GM12864 (cell line): ENCODE measurements at regions not wholly inside any gene's neighbourhood (a gene's known extent, or its start where the extent isn't known, plus 50 kb on each side); places are given as distances from the start of the nearest gene placed in this dataset.

Experiments
- DNase-seq: peaks from one replicate; pipeline ENCODE4 v3.0.0-alpha.2; 2011; ENCODE audit warnings: low read depth
- H3K4me3 ChIP-seq: 2 replicates; pipeline ENCODE4 v1.5.1; 2011; ENCODE audit warnings: mild to moderate bottlenecking, low read depth, low read length, control low read depth
- TF ChIP-seq, protein P1 (sequence below): IDR thresholded peaks from 2 replicates; pipeline ENCODE4 v1.5.1; 2011; ENCODE audit warnings: low read depth, mild to moderate bottlenecking, moderate library complexity, low read length, control low read depth, inconsistent platforms; ENCODE audit errors: missing control alignments

DNA sequence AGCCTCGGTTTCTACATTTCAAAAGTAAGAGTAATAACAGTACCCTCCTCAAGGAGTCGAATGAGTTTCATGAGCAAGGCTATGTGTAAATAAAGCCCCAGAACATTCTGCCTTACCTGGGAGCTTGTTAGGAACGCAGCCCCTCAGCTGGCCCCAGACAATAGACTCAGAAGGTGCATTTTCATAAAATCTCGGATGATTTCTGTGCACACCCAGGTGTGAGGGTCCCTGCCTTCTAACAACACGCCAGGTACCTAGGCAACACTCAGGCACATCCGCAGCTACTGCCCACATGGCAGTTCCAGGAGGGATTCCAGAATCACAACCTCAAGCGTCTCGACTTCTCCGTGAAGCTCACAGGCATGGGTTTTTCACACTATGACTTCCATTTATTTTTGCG lies 226.5 kb upstream of the CDH4 start:
- no peak for DNase-seq
- TF ChIP-seq, protein P1, sequence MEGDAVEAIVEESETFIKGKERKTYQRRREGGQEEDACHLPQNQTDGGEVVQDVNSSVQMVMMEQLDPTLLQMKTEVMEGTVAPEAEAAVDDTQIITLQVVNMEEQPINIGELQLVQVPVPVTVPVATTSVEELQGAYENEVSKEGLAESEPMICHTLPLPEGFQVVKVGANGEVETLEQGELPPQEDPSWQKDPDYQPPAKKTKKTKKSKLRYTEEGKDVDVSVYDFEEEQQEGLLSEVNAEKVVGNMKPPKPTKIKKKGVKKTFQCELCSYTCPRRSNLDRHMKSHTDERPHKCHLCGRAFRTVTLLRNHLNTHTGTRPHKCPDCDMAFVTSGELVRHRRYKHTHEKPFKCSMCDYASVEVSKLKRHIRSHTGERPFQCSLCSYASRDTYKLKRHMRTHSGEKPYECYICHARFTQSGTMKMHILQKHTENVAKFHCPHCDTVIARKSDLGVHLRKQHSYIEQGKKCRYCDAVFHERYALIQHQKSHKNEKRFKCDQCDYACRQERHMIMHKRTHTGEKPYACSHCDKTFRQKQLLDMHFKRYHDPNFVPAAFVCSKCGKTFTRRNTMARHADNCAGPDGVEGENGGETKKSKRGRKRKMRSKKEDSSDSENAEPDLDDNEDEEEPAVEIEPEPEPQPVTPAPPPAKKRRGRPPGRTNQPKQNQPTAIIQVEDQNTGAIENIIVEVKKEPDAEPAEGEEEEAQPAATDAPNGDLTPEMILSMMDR, result no peak
- no peak overlapping the region for H3K4me3 ChIP-seq

DNA sequence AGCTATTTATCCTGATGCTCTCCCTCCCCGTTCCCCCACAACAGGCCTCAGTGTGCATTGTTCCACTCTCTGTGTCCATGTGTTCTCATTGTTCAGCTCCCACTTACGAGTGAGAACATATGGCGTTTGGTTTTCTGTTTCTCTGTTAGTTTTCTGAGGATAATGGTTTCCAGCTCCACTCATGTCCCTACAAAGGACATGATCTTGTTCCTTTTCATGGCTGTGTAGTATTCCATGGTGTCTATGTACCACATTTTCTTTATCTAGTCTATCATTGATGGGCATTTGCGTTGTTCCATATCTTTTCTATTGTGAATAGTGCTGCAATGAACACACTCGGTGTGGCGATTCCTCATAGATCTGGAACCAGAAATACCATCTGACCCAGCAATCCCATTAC lies 225.9 kb upstream of the CDH4 start:
- no peak overlapping the region for H3K4me3 ChIP-seq
- TF ChIP-seq, protein P1, result no peak
- no peak for DNase-seq

DNA sequence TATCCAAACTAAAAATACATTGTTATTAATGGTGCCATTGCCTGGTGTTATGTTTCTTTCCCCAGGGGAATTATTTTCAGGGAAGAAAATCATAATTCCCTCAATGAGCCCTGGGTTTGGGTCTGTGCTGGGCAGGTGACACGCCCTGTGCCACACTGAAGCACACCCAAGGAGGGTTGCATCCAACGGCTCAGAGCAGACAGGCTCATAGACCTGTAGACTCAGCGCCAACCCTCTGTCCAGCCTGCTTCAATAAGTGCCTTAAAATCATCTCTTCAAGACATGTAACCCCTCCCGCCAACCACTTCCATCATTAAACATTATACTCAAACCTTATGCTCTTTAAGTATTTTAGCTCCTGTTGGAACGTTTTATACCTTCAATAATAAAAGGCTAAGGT lies 225.3 kb upstream of the CDH4 start:
- no peak overlapping the region for H3K4me3 ChIP-seq
- no peak for DNase-seq
- TF ChIP-seq, protein P1, result no peak

DNA sequence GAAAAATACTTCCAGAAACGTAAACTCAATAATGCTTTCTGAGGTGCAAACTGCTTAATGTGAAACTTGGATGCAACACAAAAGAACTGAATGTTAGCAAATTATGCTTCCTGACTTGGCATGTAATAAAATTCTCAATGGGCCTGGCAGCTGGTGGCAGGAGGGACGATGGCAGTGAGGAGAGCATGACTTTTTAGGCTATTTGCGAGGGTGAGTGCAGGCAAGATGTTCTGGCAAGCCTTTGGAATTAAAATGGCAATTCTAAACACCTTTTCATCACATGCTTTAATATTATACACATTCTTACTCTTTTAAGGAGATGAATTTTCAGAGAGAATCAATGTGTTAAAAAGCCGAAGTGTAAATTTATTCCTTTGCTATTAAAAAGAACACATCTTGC lies 224.8 kb upstream of the CDH4 start:
- TF ChIP-seq, protein P1, result no peak
- no peak for DNase-seq
- no peak overlapping the region for H3K4me3 ChIP-seq

DNA sequence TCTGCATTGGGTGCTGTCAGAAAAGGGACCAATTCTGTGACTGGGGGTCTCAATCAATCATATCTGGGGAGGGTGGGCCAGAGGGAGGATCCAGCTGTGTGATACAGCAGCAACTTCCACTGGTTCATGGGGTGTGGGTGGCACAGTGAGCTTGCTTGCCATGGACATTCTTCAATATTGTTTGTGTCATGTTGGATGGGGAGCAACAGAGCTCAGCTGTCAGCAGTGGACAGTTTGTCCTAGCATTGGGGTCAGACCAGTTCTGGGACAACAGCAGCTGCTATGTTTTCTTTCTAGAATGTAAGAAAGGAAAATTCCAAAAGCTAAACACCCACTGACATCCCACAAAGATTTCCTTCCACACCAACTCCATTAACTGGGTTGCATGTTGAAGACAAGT lies 221.9 kb upstream of the CDH4 start:
- no peak overlapping the region for H3K4me3 ChIP-seq
- TF ChIP-seq, protein P1, result no peak
- DNase-seq, result no peak

DNA sequence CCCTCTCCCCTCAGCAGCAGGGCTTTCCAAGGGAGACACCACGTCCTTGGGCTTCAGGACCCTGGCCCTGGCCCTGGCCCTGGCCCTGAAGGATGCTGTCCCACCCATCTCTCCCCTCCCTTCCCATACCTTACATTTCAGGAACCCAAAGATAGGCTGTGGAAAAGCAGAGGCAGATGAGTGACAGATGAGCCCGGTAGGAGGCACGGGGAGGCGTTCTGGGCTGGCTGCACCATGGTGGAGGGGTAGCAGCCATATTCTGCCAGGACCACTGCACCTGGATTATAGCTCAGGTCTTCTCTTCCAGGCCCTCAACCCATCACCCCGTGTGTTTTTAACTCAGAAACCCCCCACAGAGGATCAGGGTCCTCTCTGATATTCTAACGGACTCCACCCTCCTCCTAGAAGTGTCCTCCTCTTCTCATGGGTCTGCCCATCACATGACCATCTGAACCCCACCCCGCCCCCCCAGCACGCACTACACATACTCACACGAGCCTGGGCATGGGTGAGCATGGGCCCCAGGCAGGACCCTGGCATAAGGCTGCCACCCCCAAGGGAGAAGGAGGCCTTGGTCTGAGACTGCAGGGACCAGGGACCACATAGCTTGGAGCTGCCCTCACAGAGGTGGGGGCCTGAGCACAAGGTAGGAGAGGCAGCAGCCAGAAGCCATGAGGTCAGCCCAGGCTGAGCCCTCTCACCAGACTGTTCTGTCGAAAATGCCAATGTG lies 220.8 kb upstream of the CDH4 start:
- no peak for DNase-seq
- no peak overlapping the region for H3K4me3 ChIP-seq
- TF ChIP-seq, protein P1, result no peak

GRCh38 chr20:61037498-61037897 lies 214.6 kb upstream of the CDH4 start:
- TF ChIP-seq, protein P1, result no peak
- H3K4me3 ChIP-seq, result no peak overlapping the region
- DNase-seq, result no peak
